ENCODE measurements at regions not wholly inside any gene's neighbourhood (a gene's known extent, or its start where the extent isn't known, plus 50 kb on each side); places are given as distances from the start of the nearest gene placed in this dataset.

DNA sequence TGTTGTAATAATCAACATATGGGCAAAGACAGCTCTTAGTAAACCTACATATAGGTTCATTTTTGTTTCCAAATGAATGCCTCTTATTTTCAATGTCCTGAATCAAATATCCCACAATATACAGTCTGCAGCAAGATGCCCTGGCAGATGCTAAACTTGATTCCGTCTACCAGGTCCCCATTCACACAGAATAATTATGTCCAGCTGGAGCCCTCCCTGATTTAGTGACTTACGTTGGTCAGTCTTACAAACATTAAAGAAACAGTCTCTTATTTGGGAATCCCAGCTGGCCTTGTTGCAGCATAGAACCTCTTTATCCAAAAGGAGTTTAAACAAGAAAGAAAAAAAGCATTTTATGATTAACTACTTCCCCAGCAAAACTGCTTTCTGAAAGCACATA is 82.7 kb upstream of the BMP4 start:
- peaks cover 6% of the 10 kb centered on the region; the same call in 1 of the 2 replicates for H3K36me3 Mint-ChIP-seq (ENCODE audit: low read depth)
- H3K4me3 Mint-ChIP-seq, result no peak overlapping the region
- H3K9me3 Mint-ChIP-seq, result peaks cover 26% of the 10 kb centered on the region
- no peak overlapping the region for H3K27ac Mint-ChIP-seq
- peaks cover 23% of the 10 kb centered on the region for H3K4me1 Mint-ChIP-seq (ENCODE audit: low read depth)
- H3K27me3 Mint-ChIP-seq (ENCODE audit: insufficient read depth), result no peaks in the 10 kb centered on the region; the same call in 1 of the 2 replicates
- TF ChIP-seq, protein P1, sequence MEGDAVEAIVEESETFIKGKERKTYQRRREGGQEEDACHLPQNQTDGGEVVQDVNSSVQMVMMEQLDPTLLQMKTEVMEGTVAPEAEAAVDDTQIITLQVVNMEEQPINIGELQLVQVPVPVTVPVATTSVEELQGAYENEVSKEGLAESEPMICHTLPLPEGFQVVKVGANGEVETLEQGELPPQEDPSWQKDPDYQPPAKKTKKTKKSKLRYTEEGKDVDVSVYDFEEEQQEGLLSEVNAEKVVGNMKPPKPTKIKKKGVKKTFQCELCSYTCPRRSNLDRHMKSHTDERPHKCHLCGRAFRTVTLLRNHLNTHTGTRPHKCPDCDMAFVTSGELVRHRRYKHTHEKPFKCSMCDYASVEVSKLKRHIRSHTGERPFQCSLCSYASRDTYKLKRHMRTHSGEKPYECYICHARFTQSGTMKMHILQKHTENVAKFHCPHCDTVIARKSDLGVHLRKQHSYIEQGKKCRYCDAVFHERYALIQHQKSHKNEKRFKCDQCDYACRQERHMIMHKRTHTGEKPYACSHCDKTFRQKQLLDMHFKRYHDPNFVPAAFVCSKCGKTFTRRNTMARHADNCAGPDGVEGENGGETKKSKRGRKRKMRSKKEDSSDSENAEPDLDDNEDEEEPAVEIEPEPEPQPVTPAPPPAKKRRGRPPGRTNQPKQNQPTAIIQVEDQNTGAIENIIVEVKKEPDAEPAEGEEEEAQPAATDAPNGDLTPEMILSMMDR (IDR thresholded peaks at IDR 0.05), result no peak
- no peak for DNase-seq

DNA sequence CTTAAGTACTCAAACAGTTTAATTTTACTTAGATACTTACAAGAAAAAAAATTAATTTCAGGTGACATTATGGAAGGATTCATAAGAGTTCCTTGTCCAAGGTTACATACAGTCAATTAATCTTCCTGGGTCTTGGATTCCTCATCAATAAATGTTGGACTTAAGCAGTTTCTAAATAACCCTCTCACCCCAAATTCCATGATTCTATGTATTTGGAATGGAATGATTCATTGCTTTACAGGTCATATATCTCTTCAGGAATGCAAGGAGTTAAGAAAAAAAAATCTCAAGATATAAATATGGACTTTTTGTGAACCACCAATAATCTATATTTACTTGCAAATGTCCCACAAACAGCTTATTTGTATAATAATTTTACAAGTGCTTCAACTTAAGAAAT is 84.2 kb upstream of the BMP4 start:
- Mint-ChIP-seq H3K27me3 (ENCODE audit: insufficient read depth) (no peaks in the 10 kb centered on the region; the same call in 1 of the 2 replicates), H3K4me1 (ENCODE audit: low read depth) (peaks cover 23% of the 10 kb centered on the region), H3K9me3 (peaks cover 11% of the 10 kb centered on the region), H3K36me3 (ENCODE audit: low read depth) (no peaks in the 10 kb centered on the region), H3K4me3 (no peak overlapping the region), H3K27ac (no peak overlapping the region)
- TF ChIP-seq, protein P1 (IDR thresholded peaks at IDR 0.05), result no peak
- no peak for DNase-seq

DNA sequence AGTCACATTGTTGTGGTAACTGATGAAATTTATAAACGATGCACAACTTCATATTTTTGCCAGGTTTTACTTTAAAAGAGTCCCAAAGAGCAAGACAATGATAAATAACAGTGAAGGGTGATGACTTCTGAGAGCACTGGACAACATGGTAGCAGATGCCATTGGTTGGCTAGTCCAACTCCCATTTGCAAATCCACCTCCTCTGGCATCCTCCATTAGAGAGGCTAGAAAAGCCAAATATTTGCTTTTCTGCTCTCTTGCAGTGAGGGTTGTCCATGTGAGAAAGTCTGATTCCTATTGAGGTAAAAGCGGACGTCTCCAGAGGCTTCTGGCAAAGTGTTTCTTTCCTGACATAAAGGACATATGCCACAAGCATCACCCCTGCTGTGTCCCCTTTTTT is 89.6 kb upstream of the BMP4 start:
- Mint-ChIP-seq H3K4me1 (ENCODE audit: low read depth) (peaks cover 5% of the 10 kb centered on the region), H3K4me3 (no peak overlapping the region), H3K27ac (no peak overlapping the region), H3K36me3 (ENCODE audit: low read depth) (no peaks in the 10 kb centered on the region), H3K27me3 (ENCODE audit: insufficient read depth) (no peaks in the 10 kb centered on the region), H3K9me3 (no peaks in the 10 kb centered on the region)
- TF ChIP-seq, protein P1 (IDR thresholded peaks at IDR 0.05), result no peak
- no peak for DNase-seq

DNA sequence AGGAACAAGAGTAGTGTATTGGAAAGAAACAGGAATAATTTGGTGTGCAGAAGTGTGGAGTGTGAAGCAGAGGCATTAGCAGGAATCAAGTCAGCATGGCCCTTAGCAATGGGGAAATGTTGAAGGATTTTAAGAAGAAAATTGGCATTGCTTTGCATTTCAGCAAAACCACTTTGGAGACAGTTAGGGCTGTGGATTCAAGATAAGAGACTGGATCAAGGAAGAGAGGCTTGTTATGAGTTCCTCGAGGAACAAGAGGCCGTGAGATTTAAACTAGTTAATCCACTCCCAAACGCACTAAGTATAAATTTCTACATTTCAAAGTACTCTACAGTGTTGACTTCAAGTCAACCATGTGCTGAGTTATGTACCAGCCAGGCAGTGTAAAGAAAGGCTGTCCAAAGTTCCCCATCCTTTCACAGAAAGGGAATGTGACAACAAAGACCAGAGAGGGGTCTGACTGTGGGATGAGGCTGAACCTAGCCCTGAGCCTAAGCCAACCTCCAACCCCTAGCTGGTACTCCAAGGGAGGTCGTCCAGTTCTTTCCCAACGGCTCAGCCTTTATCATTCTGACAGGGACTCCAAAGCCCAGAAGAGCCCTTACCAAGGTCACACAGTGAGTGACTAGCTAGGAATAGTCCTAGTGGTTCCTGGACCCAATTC is 91.2 kb upstream of the BMP4 start:
- Mint-ChIP-seq H3K4me3 (no peak overlapping the region), H3K36me3 (ENCODE audit: low read depth) (no peaks in the 10 kb centered on the region), H3K27ac (no peak overlapping the region), H3K4me1 (ENCODE audit: low read depth) (no peaks in the 10 kb centered on the region), H3K27me3 (ENCODE audit: insufficient read depth) (no peaks in the 10 kb centered on the region), H3K9me3 (no peaks in the 10 kb centered on the region)
- TF ChIP-seq, protein P1 (IDR thresholded peaks at IDR 0.05), result no peak
- DNase-seq, result no peak

DNA sequence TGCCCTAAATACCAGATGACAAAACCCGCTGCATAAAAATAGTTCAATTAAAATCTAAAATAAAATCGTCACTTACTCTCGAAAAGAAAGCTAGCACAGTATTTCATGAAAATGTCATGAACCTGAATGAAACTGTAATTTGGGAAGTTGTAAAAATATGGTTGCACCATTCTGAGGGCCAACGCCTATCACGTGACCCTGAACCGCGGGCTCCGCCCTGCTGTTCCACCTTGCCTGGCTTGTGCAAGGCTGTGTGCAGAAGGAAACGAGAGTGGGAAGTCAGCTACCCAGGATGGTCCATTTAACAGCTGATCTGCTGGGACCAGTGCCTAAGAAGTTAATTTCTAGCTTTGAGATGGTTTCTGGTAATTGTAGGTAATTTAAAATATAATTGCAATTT is 91.7 kb upstream of the BMP4 start:
- H3K4me3 Mint-ChIP-seq, result no peak overlapping the region
- no peak overlapping the region for H3K27ac Mint-ChIP-seq

More for the DNA sequence above, 91.7 kb upstream of the BMP4 start:
- TF ChIP-seq, protein P1 (IDR thresholded peaks at IDR 0.05), result no peak
- DNase-seq, result no peak
- Mint-ChIP-seq H3K4me1 (ENCODE audit: low read depth) (no peaks in the 10 kb centered on the region), H3K27me3 (ENCODE audit: insufficient read depth) (no peaks in the 10 kb centered on the region), H3K36me3 (ENCODE audit: low read depth) (no peaks in the 10 kb centered on the region), H3K9me3 (no peaks in the 10 kb centered on the region)
